NCI-H146 (cell line): ENCODE measurements at regions not wholly inside any gene's neighbourhood (a gene's known extent, or its start where the extent isn't known, plus 50 kb on each side); places are given as distances from the start of the nearest gene placed in this dataset.

Experiments
- DNase-seq: peaks from one replicate; lab custom pipeline; 2025; lab: John Stamatoyannopoulos, UW

DNA sequence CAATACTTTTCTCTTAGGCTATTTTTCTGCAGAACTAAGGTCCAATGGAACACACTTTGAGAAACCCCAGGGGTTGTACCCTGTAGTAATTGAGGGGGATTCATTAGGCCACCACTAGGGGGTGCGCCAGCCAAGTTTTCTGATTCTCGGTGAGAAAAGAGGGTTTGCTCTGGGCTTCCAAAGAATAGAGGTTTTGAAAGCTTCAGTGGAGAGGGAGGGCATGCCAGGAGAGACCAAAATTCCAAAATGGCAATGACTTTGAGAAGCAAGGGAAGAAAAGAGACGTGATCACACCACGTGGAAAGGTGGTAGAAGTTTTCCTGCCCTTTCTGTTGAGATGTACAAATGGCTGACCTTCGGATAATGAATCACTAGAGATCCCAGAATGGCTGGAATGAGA is 323.3 kb downstream of the RPS6KC1 start:
- peak; percentile 80 for DNase-seq

DNA sequence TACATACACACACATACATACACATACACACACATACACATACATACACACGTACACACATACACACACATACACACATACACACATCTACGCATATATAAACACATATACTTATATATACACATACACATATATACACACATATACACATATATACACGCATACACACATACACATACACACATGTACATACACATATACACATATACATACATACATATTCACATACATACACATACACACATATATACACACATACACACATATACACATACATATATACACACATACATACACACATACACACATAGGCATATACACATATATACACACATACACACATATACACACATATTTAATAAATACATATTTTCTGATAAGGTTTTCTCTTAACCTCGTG is 324.0 kb downstream of the RPS6KC1 start:
- DNase-seq: no peak

DNA sequence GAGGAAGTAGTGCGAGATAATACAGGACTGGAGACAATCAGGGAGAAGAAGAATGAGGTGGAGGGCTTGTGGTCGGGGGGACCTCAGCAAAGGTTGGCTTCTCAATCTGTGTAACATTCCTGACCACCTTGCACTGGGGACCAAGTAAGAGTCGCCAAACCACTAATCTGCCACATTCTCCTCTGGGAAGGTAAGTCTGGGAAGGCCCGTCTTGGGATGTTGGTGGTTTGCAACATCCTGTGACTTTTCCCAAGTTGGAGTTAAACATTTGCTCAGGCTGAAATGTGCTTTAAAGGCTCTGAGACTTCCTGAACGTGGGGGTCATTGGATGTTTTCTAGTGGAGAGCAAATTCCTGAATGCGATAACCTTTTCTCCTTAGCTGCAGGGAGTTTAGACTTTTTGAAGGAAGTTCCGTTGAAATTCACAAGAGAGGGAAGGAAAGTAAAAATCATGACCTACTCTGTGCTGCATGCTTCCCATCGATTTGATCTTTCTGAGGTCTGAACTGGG is 325.9 kb downstream of the RPS6KC1 start:
- no peak for DNase-seq

DNA sequence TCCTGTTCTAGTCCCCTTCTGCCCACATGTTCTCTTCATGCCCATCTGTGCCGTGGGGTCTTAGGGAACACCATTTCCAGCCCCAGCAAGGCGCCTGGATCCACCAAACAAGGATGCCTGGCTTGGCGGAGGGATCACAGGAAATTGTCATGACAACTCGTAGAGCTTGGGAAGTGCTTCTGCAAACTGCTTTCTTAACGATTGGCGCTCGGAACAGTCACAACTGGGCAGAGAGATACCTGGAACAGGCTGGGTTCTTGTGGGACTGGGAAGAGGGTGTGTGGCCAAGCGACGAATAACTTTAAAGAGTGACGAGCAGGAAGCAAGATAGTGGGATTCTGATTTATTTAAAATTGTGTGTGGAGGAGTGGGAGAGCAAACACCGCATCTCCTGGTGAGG is 329.8 kb downstream of the RPS6KC1 start:
- DNase-seq: no peak

DNA sequence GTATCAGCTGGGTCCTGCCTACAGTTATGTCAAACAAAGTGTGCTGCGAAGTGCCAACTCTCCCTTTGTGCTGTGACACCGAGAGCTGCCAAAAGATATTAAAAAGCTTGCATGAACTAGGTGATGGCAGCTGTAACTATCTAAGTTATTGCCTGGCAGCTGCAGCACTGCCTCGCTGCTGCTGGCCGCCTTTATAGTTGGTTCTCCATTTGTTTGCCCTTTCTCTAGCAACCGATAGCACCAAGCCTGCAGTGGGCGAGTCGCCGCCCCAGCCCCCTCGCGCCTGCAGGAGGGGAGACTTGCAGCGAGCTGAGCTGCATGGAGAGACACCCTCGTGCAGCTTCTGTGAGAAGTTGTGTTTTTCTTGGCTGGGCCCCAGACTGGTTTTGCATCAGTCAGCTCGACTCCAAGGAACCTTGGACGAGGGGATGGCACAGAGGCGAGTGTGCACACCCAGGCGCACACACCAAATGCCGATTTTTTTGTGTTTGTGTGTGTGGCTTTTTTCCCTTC is 330.6 kb downstream of the RPS6KC1 start:
- DNase-seq: peak; percentile 69

DNA sequence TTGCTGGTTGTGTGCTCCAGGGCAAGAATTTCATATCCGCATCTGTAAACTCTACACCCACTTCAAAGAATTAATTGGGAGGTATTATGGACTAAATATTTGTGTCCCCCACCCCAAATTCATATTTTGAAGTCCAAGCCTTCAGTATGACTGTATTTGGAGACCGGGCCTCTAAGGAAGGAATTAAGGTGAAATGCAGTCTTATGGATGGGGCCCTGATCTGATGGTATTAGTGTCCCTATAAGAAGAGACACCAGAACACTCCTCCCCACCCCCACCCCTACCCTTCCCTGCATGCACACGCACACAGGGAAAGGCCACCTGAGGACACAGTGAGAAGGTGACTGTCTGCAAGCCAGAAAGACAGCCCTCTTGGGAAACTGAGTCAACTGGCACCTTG is 332.4 kb downstream of the RPS6KC1 start:
- DNase-seq: no peak

DNA sequence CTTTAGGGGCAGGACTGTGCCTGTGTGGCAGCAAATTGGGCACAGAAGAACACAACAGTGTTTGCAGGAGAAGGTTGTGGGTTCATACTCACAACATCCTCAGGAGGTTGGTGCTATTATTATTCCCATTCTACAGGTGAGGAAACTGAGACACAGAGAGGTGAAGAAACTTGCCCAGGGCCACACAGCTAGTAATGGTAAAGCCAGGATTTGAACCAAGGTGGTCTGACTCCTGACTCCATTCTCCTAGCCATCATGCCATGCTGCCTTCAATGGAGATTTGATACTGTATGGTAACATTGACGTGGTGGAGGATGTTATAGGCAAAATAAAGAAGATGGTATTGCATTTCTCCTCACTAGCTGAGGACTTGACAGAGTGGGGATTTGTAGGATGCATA is 334.2 kb downstream of the RPS6KC1 start:
- no peak for DNase-seq

DNA sequence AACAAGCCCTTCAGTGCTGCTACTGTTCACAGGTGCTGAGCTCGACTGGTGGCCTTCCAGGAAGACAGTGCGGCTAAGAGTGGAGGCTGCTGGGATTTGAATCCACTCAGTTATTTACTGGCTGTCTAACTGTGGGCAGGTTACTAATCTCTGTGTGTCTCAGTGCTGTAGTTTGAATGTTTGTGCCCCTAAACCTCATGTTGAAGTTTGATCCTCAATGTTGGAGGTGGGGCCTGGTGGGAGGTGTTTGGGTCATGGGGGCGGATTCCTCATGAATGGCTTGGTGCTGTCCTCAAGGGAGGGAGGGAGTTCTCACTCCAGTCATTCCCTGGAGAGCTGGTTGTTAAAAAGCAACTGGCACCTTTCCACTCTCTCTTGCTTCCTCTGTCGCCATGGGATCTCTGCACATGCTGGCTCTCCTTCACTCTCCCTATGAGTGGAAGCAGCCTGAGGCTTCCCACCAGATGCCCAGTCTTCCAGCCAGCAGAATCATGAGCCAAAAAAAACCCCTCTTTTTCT is 334.8 kb downstream of the RPS6KC1 start:
- DNase-seq: no peak

DNA sequence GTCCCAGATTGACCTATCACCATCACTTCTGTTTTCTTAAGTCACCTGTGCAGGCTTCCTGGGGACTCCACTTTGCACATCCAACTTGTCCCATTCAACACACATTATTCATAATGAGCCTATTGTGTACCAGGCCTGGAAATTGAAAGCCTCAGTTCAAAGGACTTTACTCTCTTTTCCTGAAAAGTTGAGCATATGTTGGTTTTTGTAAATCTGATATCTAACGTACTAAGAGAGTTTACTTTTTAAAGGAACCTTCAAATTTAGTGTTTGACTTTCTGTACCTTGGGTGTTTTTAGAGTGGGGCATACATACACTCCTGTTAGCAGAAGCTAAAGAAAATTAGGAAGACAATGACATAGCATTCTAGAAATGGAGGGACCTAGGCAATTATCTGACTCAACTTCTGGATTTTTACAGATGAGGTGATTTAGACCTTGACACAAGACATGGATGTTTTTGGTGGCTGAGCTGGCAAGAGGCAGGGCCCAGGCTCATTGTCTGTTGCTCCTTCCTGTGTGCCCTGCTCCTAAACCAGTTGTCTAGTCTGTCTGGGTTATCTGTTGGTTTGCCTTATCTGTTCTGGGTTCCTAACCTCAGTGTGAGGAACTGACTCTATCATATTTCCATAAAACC is 336.5 kb downstream of the RPS6KC1 start:
- peak; percentile 18 for DNase-seq

DNA sequence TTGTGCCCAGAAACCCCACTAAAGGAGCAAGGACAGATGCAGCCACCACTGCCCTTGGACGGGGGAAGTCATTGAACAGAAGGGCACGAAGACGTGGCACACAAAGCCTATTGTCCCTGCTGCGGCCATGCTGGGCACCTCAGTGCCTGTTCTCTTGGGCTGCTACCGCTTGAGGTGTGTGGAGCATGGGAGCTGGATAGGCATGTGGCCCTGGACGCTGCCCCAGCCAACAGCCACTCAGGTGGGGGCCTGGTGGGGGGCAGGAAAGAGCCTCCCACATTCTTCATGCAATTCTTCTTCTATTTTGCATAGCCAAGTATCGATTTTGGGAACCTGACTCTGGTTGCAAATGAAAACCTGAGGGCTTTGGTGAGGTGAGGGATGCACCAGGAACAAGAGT is 337.2 kb downstream of the RPS6KC1 start:
- DNase-seq: no peak

DNA sequence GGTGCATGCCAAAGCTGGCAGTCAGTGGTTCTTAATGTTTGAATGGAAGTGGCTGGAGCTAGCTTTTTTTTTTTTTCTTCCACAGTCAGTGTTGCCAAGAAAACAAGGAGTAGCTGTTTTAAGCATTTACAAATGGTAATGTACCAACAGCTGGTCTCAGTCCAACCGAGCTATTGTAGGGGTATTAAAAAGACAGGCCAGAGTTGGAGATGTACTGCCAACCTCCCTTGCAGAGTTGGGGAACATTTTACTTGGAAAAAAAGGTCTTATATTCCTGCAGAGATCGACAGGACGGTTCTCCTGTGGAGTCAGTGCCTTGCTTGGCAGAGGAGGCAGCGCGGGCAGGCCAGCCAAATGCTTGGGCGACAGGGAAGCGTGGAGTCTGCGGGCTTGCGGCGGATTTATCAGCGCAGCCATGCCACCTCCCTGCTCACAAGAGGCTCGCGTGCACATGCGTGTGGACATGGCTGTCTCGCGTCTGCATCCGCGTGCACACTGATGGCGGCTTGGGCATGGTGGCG is 338.1 kb downstream of the RPS6KC1 start:
- no peak for DNase-seq

DNA sequence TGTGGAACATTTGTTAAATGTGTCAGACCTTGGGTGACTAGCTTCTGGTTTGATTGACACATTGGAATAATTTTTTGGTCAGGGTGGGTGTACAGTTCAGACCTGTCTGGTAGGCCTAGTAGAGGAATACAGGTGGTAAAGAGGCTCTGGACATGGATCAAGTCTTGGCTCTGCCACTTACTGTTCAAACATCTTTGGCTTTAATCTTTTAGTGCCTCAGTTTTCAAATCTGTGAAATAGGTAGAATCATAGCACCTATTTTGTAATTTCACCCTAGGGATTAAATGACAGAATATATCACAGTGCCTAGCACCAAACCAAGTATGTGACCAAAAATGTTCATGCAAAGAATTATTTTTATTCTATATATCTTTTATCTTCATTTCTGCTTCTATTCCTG is 340.4 kb downstream of the RPS6KC1 start:
- no peak for DNase-seq

DNA sequence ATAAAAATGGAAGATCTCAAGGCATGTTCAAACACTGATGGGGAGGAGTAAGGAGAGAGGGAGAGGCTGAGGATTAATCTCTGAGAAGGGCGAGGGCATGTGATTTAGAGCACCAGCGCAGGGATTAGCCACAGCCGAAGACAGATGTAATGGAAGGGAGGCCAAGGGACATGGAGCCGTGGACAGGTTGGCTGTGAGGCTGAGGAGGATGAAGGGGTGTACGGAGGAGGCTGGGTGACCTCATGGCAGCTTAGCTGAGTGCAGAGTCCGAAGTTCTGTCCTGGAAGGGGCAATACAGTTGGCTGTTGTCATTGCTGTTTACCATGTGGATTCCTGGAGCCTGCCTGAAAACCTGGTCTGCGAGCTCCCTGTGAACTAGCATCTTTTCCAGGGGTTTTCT is 342.8 kb downstream of the RPS6KC1 start:
- no peak for DNase-seq

DNA sequence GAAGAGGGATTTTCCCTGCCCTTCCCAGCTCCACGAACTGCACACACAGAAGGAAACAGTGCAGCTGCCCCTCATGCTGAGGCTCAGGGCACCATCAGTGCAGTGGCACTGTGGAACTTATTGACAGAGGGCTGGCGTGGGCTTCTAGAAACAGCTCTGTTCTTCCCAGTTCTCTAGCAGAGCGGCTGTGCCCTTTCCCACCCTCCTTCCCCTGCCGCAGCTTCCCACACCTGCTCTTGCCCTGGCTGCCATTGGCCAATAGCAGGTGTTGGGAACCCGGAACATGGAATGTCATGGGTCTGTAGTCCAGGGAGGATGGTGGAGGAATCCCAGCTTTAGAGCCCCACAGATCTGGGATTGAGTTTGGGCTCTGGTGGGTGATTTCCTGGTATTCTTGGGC is 343.8 kb downstream of the RPS6KC1 start:
- DNase-seq: no peak

DNA sequence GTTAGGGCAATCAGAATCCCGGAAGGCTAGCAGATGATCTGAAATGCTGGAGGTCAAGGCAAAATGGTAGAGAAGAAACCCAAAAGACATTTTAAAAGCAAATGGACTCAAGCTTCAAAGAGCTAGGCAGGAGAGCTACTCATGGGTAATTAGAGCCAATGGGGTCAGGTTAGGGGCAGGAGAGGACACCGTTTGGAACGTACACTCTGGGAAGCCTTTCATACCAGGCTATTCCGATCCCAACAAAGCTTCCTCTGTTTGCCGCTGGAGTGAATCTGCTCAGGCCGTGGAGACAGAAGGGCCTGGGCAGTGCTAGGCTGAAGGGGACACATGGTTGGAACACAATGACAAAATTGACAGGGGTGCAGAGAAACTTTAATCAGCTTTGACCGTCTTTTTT is 346.6 kb downstream of the RPS6KC1 start:
- DNase-seq: no peak

DNA sequence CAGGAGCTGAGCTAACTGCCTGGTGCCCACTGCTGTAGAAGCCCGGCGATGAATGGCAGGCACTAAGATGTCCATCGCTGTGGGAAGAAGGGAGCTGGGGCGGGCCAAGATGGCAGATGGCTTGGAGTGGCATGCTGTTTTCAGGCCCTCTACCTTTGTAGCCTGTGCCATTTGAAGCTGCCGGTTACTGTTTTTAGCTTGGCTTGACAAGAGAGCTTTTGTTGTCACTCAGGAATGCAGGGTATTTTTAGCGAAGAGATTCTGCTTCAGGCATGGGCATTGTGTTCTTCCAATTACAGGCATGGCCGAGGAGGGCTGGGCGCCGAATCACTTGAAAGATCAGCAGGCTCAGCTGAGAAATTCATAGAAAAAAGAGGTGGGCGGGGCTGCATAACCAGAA is 348.7 kb downstream of the RPS6KC1 start:
- no peak for DNase-seq

DNA sequence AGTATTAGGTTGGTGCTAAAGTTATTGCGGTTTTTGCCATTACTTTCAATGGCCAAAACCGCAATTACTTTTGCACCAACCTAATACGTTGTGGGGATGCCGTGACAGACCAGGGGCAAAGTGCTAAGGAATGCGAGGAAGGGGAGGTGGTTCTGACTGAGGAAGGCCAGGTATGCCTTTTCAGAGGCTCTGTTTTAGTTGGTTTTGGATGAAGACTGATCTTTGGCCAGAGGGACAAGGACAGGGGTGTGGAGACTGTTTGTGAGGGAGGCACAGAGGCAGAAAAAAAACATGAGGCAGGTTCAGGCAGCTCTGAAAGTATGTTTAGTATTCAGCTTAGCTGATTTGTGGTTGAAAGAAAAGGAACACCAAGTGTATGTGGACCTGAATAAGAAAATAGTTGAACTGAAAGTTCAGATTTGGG is 358.2 kb downstream of the RPS6KC1 start:
- DNase-seq: no peak

DNA sequence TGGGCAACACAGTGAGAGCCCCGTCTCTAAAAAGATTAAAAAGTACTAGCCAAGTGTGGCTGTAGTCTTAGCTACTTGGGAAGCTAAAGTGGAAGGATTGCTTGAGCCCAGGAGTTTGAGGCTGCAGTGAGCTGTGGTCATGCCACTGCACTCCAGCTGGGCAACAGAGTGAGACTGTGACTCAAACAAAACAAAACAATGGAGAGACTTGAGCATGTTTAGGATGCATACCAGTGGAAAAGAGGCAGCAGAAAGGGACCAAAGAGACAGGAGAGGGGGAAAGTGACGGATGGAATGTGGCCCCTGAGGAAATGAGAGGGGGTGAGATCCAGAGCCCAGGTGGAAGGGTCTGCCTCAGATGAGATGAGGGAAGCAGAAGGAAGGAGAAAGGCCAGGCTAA is 358.9 kb downstream of the RPS6KC1 start:
- no peak for DNase-seq

DNA sequence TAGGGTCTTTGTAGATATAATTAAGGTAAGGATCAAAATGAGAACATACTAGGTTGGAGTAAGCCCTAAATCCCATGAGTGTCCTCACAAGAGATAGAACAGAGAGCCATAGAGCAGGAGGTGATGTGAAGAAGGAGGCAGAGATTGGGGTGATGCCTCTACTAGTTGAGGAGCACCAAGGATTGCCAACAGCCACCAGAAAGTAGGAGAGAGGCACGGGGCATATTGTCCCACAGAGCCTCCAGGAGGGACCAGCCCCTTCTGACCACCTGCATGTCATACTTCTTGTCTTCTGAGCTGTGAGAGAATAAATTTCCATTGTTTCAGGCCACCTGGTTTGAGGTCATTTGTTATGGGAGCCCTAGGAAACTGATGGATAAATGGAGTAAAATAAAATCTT is 363.3 kb downstream of the RPS6KC1 start:
- DNase-seq: no peak

DNA sequence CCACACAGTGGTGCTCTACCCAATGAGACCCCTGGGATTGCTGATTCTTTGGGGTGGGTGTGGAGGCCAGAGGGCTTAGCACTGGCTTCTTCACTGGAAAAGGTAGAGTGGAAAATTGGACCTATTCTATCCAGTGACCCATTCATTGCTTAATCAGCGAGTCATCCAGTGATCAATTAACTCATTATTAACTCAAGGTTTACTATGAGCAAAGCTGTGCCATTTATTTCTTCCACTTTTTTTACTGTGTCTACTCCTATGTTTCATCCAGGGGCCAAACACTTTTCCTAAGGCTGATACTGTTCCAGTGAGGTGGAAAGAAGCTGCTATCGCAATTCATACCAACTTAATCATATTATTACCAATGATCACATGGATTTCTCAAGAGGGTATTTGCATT is 363.9 kb downstream of the RPS6KC1 start:
- no peak for DNase-seq

DNA sequence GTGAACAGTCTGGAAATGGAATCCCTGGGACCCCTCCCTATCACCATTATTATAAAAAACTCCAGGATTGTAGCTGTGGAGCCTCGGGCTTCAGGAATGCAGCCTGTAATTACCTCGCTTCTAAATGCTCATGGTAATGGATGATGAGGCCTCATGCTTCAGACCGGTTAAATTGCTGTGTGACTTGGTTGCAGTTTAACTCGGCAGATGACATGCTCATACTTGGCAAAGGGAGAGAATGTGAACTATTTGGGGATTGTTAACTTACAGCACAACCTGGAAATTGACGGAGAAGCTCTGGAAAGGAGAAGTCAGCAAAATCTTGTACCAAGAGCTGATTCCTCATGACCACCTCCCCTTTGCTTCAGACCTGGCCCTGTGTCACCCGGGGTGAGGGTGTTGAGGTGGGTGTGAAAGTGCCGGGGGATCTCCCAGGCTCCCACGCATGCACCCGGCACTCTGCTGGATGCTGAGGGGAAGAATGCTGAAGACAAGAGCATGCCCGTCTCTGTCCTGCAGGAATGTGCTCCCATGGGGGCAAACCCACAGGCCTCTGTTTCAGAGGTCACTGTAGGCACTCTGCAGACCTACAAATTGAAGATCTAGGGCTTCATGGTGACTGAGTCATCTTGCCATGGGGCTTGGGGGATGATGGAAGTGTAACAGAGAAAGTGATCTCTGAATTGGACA is 364.8 kb downstream of the RPS6KC1 start:
- no peak for DNase-seq

DNA sequence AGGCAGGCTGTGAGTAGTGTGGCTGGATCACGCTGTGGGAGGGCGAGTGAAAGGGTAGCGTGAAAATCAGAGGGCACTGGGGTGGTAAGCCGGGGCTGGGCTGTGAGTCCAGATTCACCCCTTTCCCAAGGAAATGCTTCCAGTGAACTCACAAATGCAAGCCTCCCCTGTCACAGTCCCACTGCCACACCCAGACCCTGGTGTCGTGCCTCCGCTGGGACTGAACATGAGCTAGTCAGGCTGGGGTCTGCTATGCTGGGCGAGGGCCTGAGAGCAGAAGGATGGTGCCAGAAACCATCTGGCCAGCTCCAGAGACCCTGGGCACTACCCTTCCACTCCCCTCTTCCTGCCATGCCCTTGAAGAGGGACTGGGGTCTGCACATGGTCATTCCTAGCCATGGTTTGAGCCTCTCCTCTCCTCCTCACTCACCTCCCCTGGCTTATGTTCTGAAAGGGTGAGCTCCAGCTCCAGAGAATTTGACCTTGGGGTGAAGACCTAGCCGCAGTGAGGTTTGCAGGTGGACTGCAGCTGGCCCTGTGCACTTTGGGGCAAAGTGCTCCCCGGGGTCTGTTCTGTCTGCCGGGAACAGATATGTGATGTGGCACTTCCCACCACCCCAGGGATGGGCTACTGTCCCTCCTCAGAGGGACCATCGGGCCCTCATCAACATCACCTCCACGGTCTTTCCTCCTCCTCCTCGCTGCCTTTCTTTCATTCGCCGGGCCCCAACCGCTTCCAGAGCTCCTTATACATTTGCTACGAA is 365.6 kb downstream of the RPS6KC1 start:
- no peak for DNase-seq
